ENCODE measurements at regions not wholly inside any gene's neighbourhood (a gene's known extent, or its start where the extent isn't known, plus 50 kb on each side); places are given as distances from the start of the nearest gene placed in this dataset.

DNA sequence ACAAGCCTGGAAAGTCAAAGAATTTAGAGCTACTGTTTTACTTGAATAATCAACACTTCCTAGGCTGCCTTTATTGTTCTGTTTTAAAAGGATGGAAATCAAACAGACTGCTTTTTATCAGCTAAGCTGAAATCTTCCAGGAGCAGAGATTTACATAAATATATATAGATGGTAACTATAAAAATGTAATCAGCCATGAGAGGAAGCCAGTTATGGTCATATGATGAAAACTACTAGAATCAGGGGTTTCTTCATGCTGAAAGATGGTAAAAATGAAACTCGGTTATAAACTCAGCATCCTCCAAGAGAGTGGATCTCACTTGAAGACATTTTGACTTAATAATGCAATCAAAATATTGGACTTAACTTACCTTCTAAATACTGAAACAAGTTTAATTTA, 413.0 kb downstream of the GXYLT1 start:
- Histone ChIP-seq H3K9ac (ENCODE audit: low read depth in 2 of 2, low read length in 2 of 2) (no peak overlapping the region), H3K27me3 (no peaks in the 10 kb centered on the region), H3K4me1 (no peaks in the 10 kb centered on the region), H3K27ac (no peak overlapping the region), H3K36me3 (no peaks in the 10 kb centered on the region), H3K9me3 (no peaks in the 10 kb centered on the region), H3K4me3 (no peak overlapping the region)
- no peak for TF ChIP-seq CTCF (IDR thresholded peaks at IDR 0.05)
- intact Hi-C loops (cut with DNase I), result no loop called here
- DNase-seq, result no peak

- DNase-seq, result no peak
Observed at GRCh38 chr12:41731061-41731460, 413.6 kb downstream of the GXYLT1 start.

DNA sequence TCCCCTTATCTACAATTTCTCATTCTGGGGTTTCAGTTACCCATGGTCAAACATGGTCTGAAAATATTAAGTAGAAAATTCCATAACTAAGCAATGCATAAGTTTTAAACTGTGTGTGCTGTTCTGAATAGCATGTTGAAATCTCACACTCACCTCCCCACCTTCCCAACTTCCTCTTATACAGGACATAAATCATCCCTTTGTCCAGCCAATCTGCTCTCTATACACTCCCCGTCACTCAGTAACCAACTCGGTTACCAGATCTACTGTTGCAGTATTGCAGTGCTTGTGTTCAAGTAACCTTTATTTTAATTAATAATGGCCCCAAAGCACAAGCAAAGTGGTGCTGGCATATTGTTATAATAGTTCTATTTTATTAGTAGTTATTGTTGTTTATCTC, 420.5 kb downstream of the GXYLT1 start:
- H3K27me3 ChIP-seq, result no peaks in the 10 kb centered on the region
- TF ChIP-seq CTCF (IDR thresholded peaks at IDR 0.05), result no peak
- no peak overlapping the region for H3K4me3 ChIP-seq
- no peak for DNase-seq
- no peaks in the 10 kb centered on the region for H3K36me3 ChIP-seq
- H3K4me1 ChIP-seq, result no peaks in the 10 kb centered on the region
- intact Hi-C loops (cut with DNase I), result no loop called here
- no peak overlapping the region for H3K9ac ChIP-seq (ENCODE audit: low read depth in 2 of 2, low read length in 2 of 2)
- H3K27ac ChIP-seq, result no peak overlapping the region
- H3K9me3 ChIP-seq, result no peaks in the 10 kb centered on the region

More at GRCh38 chr12:41731061-41731460, 413.6 kb downstream of the GXYLT1 start:
- Histone ChIP-seq H3K9ac (ENCODE audit: low read depth in 2 of 2, low read length in 2 of 2) (no peak overlapping the region), H3K27me3 (no peaks in the 10 kb centered on the region), H3K4me3 (no peak overlapping the region), H3K4me1 (no peaks in the 10 kb centered on the region), H3K9me3 (no peaks in the 10 kb centered on the region), H3K36me3 (no peaks in the 10 kb centered on the region), H3K27ac (no peak overlapping the region)
- no peak for TF ChIP-seq CTCF (IDR thresholded peaks at IDR 0.05)
- intact Hi-C loops (cut with DNase I), result no loop called here

GRCh38 chr12:41719214-41719613, 425.5 kb downstream of the GXYLT1 start:
- Histone ChIP-seq H3K9ac (ENCODE audit: low read depth in 2 of 2, low read length in 2 of 2) (no peak overlapping the region), H3K4me1 (no peaks in the 10 kb centered on the region), H3K4me3 (no peak overlapping the region), H3K27me3 (no peaks in the 10 kb centered on the region), H3K27ac (no peak overlapping the region), H3K9me3 (no peaks in the 10 kb centered on the region), H3K36me3 (no peaks in the 10 kb centered on the region)
- DNase-seq, result no peak
- intact Hi-C loops (cut with DNase I), result no loop called here
- TF ChIP-seq CTCF (IDR thresholded peaks at IDR 0.05), result no peak

GRCh38 chr12:41715256-41715655, 429.4 kb downstream of the GXYLT1 start:
- no peak overlapping the region for H3K27ac ChIP-seq
- no peak overlapping the region for H3K9ac ChIP-seq (ENCODE audit: low read depth in 2 of 2, low read length in 2 of 2)
- intact Hi-C loops (cut with DNase I), result no loop called here
- no peak overlapping the region for H3K4me3 ChIP-seq
- H3K27me3 ChIP-seq, result no peaks in the 10 kb centered on the region
- no peak for DNase-seq
- H3K9me3 ChIP-seq, result no peaks in the 10 kb centered on the region
- no peaks in the 10 kb centered on the region for H3K4me1 ChIP-seq
- no peaks in the 10 kb centered on the region for H3K36me3 ChIP-seq
- TF ChIP-seq CTCF (IDR thresholded peaks at IDR 0.05), result no peak

Measured in colonic mucosa (tissue), 4 donors.